GM21576 (cell line): ENCODE measurements at regions not wholly inside any gene's neighbourhood (a gene's known extent, or its start where the extent isn't known, plus 50 kb on each side); places are given as distances from the start of the nearest gene placed in this dataset.

Experiments
- ATAC-seq: cut with Tn5 transposase; IDR thresholded peaks from one replicate; pipeline ENCODE4 v1.9.1; 2021; ENCODE audit warnings: mild to moderate bottlenecking, moderate library complexity; ENCODE audit not compliant: unreplicated experiment

GRCh38 chr12:126700096-126700495 lies 1566.9 kb upstream of the TMEM132C start:
- ATAC-seq, result no peak

- no peak for ATAC-seq
Measured at GRCh38 chr12:126704609-126705008, 1562.4 kb upstream of the TMEM132C start.

DNA sequence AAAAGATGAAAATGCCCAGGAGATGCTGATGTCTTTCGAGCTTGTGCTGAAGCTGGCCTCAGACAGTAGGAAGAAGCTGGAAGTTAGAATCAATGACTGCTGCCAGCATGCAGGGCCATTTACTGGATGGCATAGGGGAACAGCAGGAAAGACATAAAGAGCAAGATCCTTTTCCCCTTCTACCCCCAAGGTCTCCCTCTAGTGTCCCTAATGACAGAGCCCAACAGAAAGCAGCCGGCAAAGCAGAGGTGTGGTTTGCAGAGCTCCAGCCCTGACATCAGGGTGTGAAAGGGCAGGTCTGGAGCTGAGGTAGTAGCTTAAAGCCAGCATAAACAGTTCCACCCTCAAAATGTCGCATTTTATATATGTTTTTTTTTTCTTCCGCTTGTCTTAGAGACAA lies 1560.7 kb upstream of the TMEM132C start:
- no peak for ATAC-seq

- no peak for ATAC-seq
Measured at GRCh38 chr12:126708492-126708896, 1558.5 kb upstream of the TMEM132C start.

DNA sequence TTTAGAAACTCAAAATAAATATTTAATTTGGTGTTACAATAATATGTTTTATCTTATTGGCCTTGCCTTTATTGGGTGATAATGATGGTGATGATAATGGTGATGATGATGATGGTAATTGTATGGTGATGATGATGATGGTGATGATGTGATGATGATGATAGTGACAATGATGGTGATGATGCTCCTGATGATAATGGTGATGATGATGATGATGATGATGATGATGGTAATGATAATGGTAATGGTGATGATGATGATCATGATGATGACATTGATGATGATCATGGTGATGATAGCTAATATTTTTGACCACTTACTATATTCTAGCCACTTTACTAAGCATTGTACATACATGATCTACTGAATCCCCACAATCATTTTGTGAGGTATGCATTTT lies 1548.6 kb upstream of the TMEM132C start:
- ATAC-seq, result no peak

DNA sequence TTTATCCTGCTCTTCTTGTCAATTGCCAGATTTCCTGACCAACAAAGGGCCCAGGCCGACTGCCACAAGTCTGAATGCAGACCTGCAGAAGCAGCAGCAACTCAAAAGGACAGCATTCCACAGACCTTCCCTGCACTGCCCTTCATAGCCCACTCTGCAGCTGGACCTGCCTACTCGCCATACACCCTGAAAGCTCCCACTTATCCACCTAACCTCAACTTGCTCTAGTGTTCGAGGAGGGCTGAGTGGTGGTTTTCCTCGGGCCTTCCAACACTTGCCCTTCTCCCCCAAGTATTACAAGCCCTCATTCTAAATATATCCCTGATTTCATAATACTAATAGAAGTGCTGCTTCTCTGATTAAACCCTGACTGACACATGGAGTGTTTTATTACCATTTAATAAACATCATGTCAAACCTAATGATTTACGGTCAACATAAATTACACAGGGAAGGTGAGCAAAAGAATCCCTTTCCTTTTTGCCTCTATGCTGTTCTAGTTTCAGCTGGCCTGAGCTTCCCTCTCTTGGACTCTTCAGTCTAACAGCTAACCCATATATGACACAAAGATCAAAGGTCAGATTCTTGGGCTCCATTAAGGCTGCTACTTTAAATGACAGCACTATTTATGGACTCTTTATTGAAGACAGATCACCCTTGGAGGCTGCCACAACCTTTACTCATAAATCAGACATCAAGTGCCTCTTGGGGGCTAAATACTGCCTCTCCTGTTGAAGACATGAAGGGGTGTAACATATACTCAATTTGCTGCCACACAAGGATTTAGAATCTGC lies 1546.9 kb upstream of the TMEM132C start:
- ATAC-seq, result no peak

- no peak for ATAC-seq
Measured at GRCh38 chr12:126726481-126727217, 1540.3 kb upstream of the TMEM132C start.

- no peak for ATAC-seq
Measured at GRCh38 chr12:126727218-126728075, 1539.5 kb upstream of the TMEM132C start.

DNA sequence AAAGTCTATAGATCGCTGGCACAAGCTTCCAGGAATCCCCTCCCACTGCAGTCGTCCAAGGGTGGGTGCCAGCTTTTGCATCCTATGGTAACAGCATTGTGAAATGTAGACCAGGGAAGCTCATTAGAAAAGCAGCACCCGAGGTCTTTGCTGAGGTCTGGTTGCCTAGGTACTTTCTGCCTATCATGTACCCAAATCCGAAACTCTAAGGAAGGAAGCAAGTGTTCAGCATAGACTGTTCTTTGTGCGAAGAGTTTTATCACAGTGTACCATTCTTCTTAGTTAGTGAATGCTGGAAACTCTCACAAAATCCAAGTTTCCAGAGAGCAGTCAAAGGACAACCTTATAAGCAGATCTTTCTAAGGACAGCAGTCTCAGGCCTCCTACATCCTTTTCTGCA lies 1532.7 kb upstream of the TMEM132C start:
- no peak for ATAC-seq

GRCh38 chr12:126734710-126735109 lies 1532.3 kb upstream of the TMEM132C start:
- ATAC-seq, result no peak

DNA sequence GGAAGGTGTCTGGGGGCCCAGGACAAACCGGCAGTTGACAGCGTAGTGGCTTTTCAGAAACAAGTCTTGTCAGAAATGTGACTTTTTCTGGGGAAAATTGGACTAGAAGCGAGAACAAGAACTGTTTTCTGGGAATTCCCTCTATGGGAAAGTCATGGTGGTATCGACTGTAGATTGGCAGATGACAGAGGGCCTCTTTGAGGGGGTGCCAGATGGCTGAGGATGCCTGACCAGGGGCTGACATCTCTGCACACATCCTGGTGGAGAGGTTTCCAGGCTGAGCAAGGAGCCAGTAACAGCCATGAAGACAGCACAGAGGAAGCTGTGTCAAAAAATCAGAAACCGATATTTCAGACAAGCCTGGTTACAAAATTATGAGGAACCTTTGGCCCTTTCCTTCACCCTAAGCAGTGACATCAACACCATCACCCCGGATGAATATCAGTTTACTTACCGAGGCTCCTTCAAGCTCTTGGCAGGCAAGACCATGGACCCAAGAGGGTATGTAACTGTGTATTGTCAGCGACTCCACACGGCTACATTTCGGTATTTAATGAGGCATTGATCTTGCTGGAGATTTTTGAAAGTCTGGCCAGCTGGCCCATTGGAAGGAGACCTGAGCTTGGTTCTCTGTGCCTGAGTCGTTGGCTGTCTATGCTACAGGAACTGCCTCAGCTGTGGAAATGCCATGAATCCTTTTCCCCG lies 1525.3 kb upstream of the TMEM132C start:
- no peak for ATAC-seq

DNA sequence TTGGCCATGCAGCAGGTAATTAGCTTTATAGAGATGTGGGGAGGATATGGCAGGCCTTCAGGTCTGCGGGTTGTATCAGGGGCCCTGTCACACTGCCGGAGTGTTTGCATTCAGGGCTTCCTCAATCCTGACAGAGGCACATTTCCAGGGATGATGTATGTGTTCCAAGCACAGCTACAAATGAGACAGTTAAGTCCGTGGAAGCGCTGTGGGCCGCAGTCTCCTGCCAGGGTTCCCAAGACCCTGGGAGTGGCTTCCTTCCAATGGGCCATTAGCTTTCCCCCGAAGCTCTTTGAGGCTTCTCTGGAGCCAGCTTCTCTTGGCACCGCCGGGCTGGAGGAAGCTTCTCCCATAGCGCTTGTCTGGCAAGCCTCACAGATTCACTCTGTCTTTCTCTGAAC lies 1524.7 kb upstream of the TMEM132C start:
- no peak for ATAC-seq

DNA sequence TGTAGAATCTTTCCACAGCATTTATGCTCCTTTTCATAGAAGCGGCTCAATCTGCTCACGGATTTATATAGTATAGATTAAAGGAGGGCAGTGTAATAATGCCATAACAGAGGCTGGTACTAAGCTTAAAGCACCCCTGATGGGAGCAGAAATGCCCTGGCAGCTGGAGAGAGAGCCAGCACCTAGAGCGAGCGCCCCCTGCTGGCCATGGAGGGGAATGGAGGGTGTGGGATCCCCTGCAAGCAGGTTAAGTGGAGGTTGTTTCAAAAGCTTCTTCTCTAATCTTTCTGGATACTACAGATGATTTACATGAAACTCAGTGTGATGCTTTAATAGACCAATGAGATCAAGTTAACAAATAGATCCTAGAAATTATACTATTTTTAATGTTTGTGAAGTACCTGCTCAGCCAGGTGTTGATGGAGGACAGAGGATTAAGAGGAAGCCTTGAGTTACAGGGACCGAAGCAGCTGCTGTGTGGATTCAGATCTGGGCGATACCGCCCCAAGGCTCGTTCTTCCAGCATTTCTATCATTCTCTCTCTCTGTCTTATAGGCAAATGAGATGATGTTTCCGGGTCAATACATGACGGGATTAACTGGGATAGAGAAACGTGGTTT lies 1519.3 kb upstream of the TMEM132C start:
- ATAC-seq, result peak; percentile 58

- no peak for ATAC-seq
Measured at GRCh38 chr12:126752021-126752420, 1514.9 kb upstream of the TMEM132C start.

DNA sequence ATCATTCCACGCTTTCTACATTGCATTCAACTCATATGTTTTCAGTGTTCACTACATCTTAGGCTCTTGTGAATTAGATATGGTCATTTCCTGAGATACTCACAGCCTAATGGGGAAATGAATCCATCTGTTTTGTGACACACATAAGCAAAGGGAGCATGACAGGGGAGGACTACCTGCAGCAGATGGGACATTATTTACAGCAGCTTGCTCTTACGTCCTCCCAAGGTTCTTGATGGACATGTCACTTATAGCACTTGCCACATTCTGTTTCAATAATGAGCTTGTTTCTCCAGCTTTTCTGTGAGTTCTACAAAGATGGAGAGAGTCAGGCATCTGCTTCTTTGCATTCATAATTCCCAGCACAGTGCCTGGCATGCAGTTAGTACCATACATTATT lies 1509.6 kb upstream of the TMEM132C start:
- ATAC-seq, result no peak

- no peak for ATAC-seq
Measured at GRCh38 chr12:126760092-126760491, 1506.9 kb upstream of the TMEM132C start.

GRCh38 chr12:126761420-126761819 lies 1505.5 kb upstream of the TMEM132C start:
- no peak for ATAC-seq

DNA sequence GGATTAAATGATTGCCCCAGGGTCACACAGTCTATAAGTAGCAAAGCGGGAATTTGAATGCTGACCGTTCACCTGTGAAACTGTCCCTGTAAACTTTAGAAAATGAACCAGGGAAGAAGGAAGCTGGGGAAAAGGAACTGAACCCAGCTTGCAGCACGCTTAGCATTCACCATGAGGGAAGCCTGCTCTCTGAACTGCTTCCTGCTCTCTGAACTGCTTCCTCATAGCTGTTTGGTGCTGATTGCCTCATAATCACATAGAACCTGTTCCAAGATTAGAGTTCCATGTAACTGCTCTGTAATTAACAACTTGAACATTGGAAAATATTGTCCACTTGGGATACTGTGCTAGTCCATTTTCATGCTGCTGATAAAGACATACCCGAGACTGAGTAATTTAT lies 1504.8 kb upstream of the TMEM132C start:
- ATAC-seq, result no peak

- ATAC-seq, result no peak
Measured at GRCh38 chr12:126763359-126763758, 1503.6 kb upstream of the TMEM132C start.

DNA sequence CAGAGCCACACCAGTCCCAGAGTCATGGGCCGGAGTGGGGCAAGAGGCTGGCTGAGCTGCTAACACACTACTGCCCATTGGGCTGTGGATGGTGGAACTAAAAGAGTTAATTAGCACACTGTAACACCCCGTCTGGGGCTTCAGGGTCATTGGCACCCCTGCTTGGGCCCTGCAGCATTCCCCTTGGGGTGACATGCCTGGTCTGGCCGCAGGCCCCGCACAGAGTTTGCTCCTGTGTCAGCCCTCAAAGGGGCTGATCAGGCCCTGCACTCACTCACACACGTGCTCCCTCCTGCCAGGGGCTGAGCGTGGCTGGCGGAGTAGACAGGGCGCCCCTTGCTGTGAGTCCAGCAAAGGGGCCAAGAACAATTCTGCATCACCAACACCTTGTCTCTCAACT lies 1499.6 kb upstream of the TMEM132C start:
- ATAC-seq, result no peak
